Transverse colon (tissue), 3 donors: ENCODE measurements at regions not wholly inside any gene's neighbourhood (a gene's known extent, or its start where the extent isn't known, plus 50 kb on each side); places are given as distances from the start of the nearest gene placed in this dataset.

Source experiments
- POLR2A ChIP-seq: fragments of 450-650 bp; IDR thresholded peaks from one replicate; pipeline ENCODE4 v1.6.1; 2016; ENCODE audit warnings: antibody characterized with exemption, mild to moderate bottlenecking, moderate library complexity
- TF ChIP-seq, protein P1 (sequence below), 5 experiments: fragments of 200-600 bp in 3 of 5; fragments of 450-650 bp in 2 of 5; sonication (generic) in 3 of 5; IDR thresholded peaks; 1 replicate in 2 of 5; 2 replicates in 3 of 5; pipeline ENCODE4 v1.5.1; 2016 to 2017; ENCODE audit warnings: antibody characterized with exemption in 5 of 5, inconsistent platforms in 3 of 5, mild to moderate bottlenecking in 2 of 5, moderate library complexity in 1 of 5

DNA sequence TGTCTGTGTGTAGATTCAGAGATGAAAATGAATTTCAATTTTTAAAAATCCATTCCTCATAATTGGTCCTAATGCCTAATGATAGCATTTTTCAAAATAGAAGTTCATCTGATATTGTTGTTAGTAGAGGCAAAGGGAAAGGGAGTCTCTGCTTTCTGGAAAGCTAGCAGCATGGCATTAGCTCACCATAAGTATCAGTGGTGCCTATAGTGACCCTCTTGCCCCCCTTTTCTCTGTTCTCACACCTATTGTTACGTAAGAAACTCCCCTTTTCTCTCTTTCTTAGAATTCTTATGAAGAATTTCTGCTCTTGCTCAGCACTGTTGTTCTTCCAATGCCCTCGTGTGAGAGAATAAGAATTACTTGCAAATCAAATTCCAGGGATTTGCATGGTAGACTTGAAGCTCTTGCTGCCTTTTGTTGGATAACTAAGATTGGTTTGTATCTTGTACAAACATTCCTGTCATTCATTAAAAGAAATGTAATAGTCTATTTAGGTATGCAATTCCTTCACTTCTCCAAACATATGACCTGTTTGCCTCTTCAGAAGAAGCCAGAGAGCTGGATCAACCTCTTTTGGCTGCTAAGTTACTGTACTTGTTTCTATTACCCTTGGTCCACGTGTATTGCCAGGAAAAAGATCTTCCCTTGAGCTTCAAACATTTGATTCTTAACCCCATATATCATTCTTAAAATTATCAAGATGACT is 69.2 kb upstream of the MAGI3 start:
- TF ChIP-seq, protein P1, sequence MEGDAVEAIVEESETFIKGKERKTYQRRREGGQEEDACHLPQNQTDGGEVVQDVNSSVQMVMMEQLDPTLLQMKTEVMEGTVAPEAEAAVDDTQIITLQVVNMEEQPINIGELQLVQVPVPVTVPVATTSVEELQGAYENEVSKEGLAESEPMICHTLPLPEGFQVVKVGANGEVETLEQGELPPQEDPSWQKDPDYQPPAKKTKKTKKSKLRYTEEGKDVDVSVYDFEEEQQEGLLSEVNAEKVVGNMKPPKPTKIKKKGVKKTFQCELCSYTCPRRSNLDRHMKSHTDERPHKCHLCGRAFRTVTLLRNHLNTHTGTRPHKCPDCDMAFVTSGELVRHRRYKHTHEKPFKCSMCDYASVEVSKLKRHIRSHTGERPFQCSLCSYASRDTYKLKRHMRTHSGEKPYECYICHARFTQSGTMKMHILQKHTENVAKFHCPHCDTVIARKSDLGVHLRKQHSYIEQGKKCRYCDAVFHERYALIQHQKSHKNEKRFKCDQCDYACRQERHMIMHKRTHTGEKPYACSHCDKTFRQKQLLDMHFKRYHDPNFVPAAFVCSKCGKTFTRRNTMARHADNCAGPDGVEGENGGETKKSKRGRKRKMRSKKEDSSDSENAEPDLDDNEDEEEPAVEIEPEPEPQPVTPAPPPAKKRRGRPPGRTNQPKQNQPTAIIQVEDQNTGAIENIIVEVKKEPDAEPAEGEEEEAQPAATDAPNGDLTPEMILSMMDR (IDR thresholded peaks at IDR 0.05): no peak
- TF ChIP-seq POLR2A: no peak
